Astrocyte (in vitro differentiated cells and primary cell): ENCODE measurements at regions not wholly inside any gene's neighbourhood (a gene's known extent, or its start where the extent isn't known, plus 50 kb on each side); places are given as distances from the start of the nearest gene placed in this dataset.

ENCODE experiments used
- DNase-seq: peaks from one replicate; pipeline ENCODE4 v3.0.0-alpha.2; 2010; ENCODE audit warnings: low read depth
- FAIRE-seq: peaks from 2 replicates; lab custom pipeline; 2011; peaks lifted over from hg19 to GRCh38; lab: Jason Lieb, UNC
- H2AFZ ChIP-seq: 2 replicates; pipeline ENCODE4 v1.6.0; 2012; ENCODE audit warnings: low read depth, low read length, inconsistent platforms
- H3K27ac ChIP-seq: 2 replicates; pipeline ENCODE4 v1.5.1; 2011; ENCODE audit warnings: low read depth, low read length, inconsistent platforms
- H3K27me3 ChIP-seq: 2 replicates; pipeline ENCODE4 v1.6.0; 2011; ENCODE audit warnings: low read length, inconsistent platforms; ENCODE audit not compliant: insufficient read depth
- H3K36me3 ChIP-seq: 2 replicates; pipeline ENCODE4 v1.5.1; 2011; ENCODE audit warnings: low read length, inconsistent platforms; ENCODE audit not compliant: insufficient read depth
- H3K4me1 ChIP-seq: 2 replicates; pipeline ENCODE4 v1.5.1; 2011; ENCODE audit warnings: low read length, inconsistent platforms; ENCODE audit not compliant: insufficient read depth
- H3K4me2 ChIP-seq: 2 replicates; pipeline ENCODE4 v1.6.0; 2012; ENCODE audit warnings: low read length, inconsistent platforms
- H3K4me3 ChIP-seq: 2 replicates; pipeline ENCODE4 v1.5.1; 2011; ENCODE audit warnings: low read depth, mild to moderate bottlenecking, low read length, inconsistent platforms; ENCODE audit not compliant: insufficient read depth
- H3K79me2 ChIP-seq: 2 replicates; pipeline ENCODE4 v1.6.0; 2012; ENCODE audit warnings: mild to moderate bottlenecking, low read length, inconsistent platforms; ENCODE audit not compliant: insufficient read depth
- H3K9ac ChIP-seq: 2 replicates; pipeline ENCODE4 v1.6.0; 2012; ENCODE audit warnings: mild to moderate bottlenecking, low read length, inconsistent platforms
- H3K9me3 ChIP-seq: 2 replicates; pipeline ENCODE4 v1.5.1; 2012; ENCODE audit warnings: low read depth, mild to moderate bottlenecking, low read length, inconsistent platforms; ENCODE audit not compliant: insufficient read depth
- H4K20me1 ChIP-seq: 2 replicates; pipeline ENCODE4 v1.6.0; 2012; ENCODE audit warnings: low read length, inconsistent platforms; ENCODE audit not compliant: insufficient read depth
- H3K27ac Mint-ChIP-seq: one replicate; pipeline ENCODE4 v1.8.0; 2021; ENCODE audit warnings: mild to moderate bottlenecking, mixed read lengths; ENCODE audit not compliant: unreplicated experiment
- H3K27me3 Mint-ChIP-seq: one replicate; pipeline ENCODE4 v1.8.0; 2021; ENCODE audit warnings: low read depth, mixed read lengths; ENCODE audit not compliant: unreplicated experiment
- H3K36me3 Mint-ChIP-seq: one replicate; pipeline ENCODE4 v1.8.0; 2021; ENCODE audit warnings: low read depth, mixed read lengths; ENCODE audit not compliant: unreplicated experiment
- H3K4me1 Mint-ChIP-seq: one replicate; pipeline ENCODE4 v1.8.0; 2021; ENCODE audit warnings: low read depth, mixed read lengths; ENCODE audit not compliant: unreplicated experiment
- H3K4me3 Mint-ChIP-seq: one replicate; pipeline ENCODE4 v1.8.0; 2021; ENCODE audit warnings: mild to moderate bottlenecking, moderate library complexity, mixed read lengths; ENCODE audit not compliant: unreplicated experiment
- H3K9me3 Mint-ChIP-seq: one replicate; pipeline ENCODE4 v1.8.0; 2021; ENCODE audit warnings: mild to moderate bottlenecking, mixed read lengths; ENCODE audit not compliant: unreplicated experiment
- EZH2 ChIP-seq: IDR thresholded peaks from 2 replicates; pipeline ENCODE4 v1.6.1; 2012; ENCODE audit warnings: mild to moderate bottlenecking, low read length, inconsistent platforms; ENCODE audit not compliant: insufficient read depth
- TF ChIP-seq, protein P1 (sequence below): IDR thresholded peaks from 2 replicates; pipeline ENCODE4 v1.5.1; 2011; ENCODE audit warnings: low read depth, mild to moderate bottlenecking, inconsistent platforms, low read length, moderate library complexity; ENCODE audit not compliant: insufficient read depth

DNA sequence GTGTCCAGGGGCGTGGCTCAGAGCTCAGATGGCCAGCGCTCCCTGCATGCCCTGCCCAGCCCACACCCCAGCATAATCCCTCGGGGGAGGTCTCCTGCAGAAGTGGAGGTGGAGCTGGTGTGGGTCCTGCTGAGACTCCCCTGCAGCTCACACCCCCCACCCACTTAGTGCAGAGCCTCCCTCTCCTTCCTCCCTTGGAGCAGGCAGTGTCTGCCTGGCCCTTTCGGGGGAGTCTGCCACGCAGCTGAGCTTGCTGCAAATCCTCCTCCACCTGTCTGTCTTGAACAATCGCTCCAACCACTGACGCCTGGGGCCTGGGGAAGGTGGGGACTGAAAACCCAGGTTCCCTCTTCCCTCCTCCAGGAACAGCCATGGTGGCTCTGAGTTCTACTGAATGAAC is 219.7 kb upstream of the PPP2R2D start:
- FAIRE-seq: no peak
- Mint-ChIP-seq H3K36me3 (no peaks in the 10 kb centered on the region), H3K9me3 (peaks cover 6% of the 10 kb centered on the region), H3K4me1 (no peaks in the 10 kb centered on the region), H3K27ac (no peak overlapping the region), H3K27me3 (peaks cover 35% of the 10 kb centered on the region), H3K4me3 (no peak overlapping the region)
- Histone ChIP-seq H3K36me3 (no peaks in the 10 kb centered on the region), H3K4me3 (no peak overlapping the region), H3K4me2 (no peak overlapping the region), H3K4me1 (no peaks in the 10 kb centered on the region), H3K9me3 (peaks cover 13% of the 10 kb centered on the region), H3K79me2 (no peaks in the 10 kb centered on the region), H4K20me1 (no peaks in the 10 kb centered on the region), H3K27ac (no peak overlapping the region), H2AFZ (no peak overlapping the region), H3K9ac (no peak overlapping the region), H3K27me3 (no peaks in the 10 kb centered on the region)
- TF ChIP-seq EZH2: no peak
- TF ChIP-seq, protein P1, sequence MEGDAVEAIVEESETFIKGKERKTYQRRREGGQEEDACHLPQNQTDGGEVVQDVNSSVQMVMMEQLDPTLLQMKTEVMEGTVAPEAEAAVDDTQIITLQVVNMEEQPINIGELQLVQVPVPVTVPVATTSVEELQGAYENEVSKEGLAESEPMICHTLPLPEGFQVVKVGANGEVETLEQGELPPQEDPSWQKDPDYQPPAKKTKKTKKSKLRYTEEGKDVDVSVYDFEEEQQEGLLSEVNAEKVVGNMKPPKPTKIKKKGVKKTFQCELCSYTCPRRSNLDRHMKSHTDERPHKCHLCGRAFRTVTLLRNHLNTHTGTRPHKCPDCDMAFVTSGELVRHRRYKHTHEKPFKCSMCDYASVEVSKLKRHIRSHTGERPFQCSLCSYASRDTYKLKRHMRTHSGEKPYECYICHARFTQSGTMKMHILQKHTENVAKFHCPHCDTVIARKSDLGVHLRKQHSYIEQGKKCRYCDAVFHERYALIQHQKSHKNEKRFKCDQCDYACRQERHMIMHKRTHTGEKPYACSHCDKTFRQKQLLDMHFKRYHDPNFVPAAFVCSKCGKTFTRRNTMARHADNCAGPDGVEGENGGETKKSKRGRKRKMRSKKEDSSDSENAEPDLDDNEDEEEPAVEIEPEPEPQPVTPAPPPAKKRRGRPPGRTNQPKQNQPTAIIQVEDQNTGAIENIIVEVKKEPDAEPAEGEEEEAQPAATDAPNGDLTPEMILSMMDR: no peak
- DNase-seq: no peak

DNA sequence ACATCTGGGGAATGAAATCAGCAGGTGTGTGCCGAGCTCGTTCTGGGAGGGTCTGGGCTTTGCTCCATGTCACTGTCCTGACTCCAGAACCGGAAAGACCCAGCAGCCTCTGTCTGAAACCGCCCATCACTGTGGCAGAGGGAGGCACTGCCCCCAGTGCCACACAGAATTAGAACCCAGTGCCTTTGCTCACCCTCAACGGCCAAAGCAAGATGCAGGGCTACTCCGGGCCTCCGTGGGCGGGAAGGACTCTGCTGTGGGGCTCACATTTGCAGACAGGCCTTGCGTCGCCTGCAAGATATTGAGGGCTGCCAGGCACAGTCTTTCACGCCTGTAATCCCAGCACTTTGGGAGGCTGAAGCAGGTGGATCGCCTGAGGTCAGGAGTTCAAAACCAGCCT is 219.2 kb upstream of the PPP2R2D start:
- Histone ChIP-seq H3K27me3 (no peaks in the 10 kb centered on the region), H3K4me3 (no peak overlapping the region), H3K79me2 (no peaks in the 10 kb centered on the region), H3K9me3 (peaks cover 12% of the 10 kb centered on the region), H3K27ac (no peak overlapping the region), H2AFZ (no peak overlapping the region), H3K4me1 (no peaks in the 10 kb centered on the region), H3K9ac (no peak overlapping the region), H3K36me3 (no peaks in the 10 kb centered on the region), H3K4me2 (no peak overlapping the region), H4K20me1 (no peaks in the 10 kb centered on the region)
- DNase-seq: no peak
- no peaks in the 10 kb centered on the region for H3K4me1 Mint-ChIP-seq
- H3K9me3 Mint-ChIP-seq: peaks cover 6% of the 10 kb centered on the region
- H3K27me3 Mint-ChIP-seq: peaks cover 32% of the 10 kb centered on the region
- no peak overlapping the region for H3K27ac Mint-ChIP-seq
- no peak overlapping the region for H3K4me3 Mint-ChIP-seq
- no peak for FAIRE-seq
- TF ChIP-seq, protein P1: no peak
- TF ChIP-seq EZH2: no peak
- H3K36me3 Mint-ChIP-seq: no peaks in the 10 kb centered on the region

DNA sequence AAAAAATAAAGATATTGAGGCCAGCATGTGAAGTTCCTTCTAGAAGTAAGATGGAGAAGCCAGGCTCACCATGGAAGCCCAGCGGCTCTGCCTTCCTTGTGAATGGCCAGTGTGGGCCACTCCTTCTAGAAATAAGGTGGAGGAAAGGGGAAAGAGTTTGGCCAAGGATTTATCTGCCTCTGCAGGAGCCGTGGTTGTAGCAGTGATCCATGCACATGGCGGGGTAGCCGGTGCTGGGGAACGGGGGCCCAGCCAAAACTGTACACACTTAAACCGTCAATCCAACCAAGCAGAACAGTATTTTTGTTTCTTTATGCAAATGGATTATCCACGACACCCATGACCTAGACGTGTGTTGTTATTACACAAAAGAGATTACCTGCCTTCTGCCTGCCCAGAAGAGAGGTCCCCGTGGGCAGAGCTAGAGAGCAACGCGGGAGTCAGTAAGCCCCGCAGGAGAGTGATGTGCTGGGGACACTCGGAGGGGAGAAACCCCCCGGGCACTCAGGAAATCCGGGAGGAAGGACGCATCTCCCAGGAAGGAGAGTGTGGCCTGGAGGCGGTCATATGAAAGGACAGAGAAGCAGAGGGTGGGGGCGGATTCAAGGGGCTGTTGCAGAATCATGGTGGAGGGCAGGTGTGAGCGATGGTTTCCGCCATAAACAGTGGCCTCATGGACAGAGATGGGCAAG is 218.4 kb upstream of the PPP2R2D start:
- H3K27ac Mint-ChIP-seq: no peak overlapping the region
- Histone ChIP-seq H3K4me3 (no peak overlapping the region), H3K27ac (no peak overlapping the region), H3K9me3 (peaks cover 12% of the 10 kb centered on the region), H3K4me2 (no peak overlapping the region), H3K27me3 (no peaks in the 10 kb centered on the region), H3K9ac (no peak overlapping the region), H3K4me1 (no peaks in the 10 kb centered on the region), H3K36me3 (no peaks in the 10 kb centered on the region), H3K79me2 (no peaks in the 10 kb centered on the region), H4K20me1 (no peaks in the 10 kb centered on the region), H2AFZ (no peak overlapping the region)
- peaks cover 6% of the 10 kb centered on the region for H3K9me3 Mint-ChIP-seq
- TF ChIP-seq EZH2: no peak
- TF ChIP-seq, protein P1: no peak
- no peaks in the 10 kb centered on the region for H3K4me1 Mint-ChIP-seq
- peaks cover 27% of the 10 kb centered on the region for H3K27me3 Mint-ChIP-seq
- no peak for DNase-seq
- no peak for FAIRE-seq
- no peaks in the 10 kb centered on the region for H3K36me3 Mint-ChIP-seq
- H3K4me3 Mint-ChIP-seq: no peak overlapping the region
